ENCODE measurements at regions not wholly inside any gene's neighbourhood (a gene's known extent, or its start where the extent isn't known, plus 50 kb on each side); places are given as distances from the start of the nearest gene placed in this dataset.

GRCh38 chr6:4437342-4437741 is 302.0 kb upstream of the ECI2 start (continued):
- TF ChIP-seq TCF3 (CRISPR knock-in tag; IDR thresholded peaks at IDR 0.05) (no peak), HMGXB4 (CRISPR knock-in tag; IDR thresholded peaks at IDR 0.05) (no peak), HLTF (IDR thresholded peaks at IDR 0.05) (no peak), ID3 (CRISPR knock-in tag; IDR thresholded peaks at IDR 0.05) (no peak), ID3 (tag; IDR thresholded peaks at IDR 0.05) (no peak), KDM5B (IDR thresholded peaks at IDR 0.05; ENCODE audit: insufficient replicate concordance, low read depth, low read length) (no peak)

GRCh38 chr6:4435981-4436445 is 300.6 kb upstream of the ECI2 start:
- no peak overlapping the region for H2AFZ ChIP-seq (ENCODE audit: low read depth, low read length)
- H3K27me3 ChIP-seq (ENCODE audit: control insufficient read depth in 2 of 2, insufficient read depth in 2 of 2, low read length in 2 of 2): peaks cover 0 to 10% of the 10 kb centered on the region in 2 experiments; a peak in 2 of 5 replicates
- H3K4me2 ChIP-seq (ENCODE audit: insufficient read depth, low read length): no peak overlapping the region
- no peaks in the 10 kb centered on the region for H3K9me3 ChIP-seq (replicated peaks; ENCODE audit: control insufficient read depth, insufficient read depth, low read depth, low read length)
- ChIA-PET CTCF (ENCODE audit: low intra/inter-chr PET ratio) (no interaction called here), POLR2A (interaction anchor here (1.0 kb wide), 1 partner anchor 16 kb away, joined by 3 read pairs; no protein-coding TSS in a partner anchor)
- H3K9ac ChIP-seq (ENCODE audit: insufficient read depth in 1 of 2, low read depth in 2 of 2, low read length in 2 of 2): no peak overlapping the region
- BruUV-seq (replicated peaks): no TSS peak
- no peak for ATAC-seq
- no peak overlapping the region for H3K27ac ChIP-seq (ENCODE audit: extremely low read depth, low read depth, low read length)
- H3K4me3 ChIP-seq: no peak overlapping the region
- peak; percentile 40 for FAIRE-seq
- in situ Hi-C loops (cut with MboI): no loop called here
- WGBS (ENCODE audit: insufficient coverage, low coverage, missing lambda C conversion rate): 0% methylated on average over 2 of the region's 2 CpGs
- no peaks in the 10 kb centered on the region for H3K4me1 ChIP-seq (replicated peaks in 1 of 2; ENCODE audit: control insufficient read depth in 2 of 2, insufficient read depth in 2 of 2, low read length in 2 of 2)
- H3K36me3 ChIP-seq (ENCODE audit: control insufficient read depth, insufficient read depth, low read length): no peaks in the 10 kb centered on the region
- H3K9me1 ChIP-seq (ENCODE audit: control insufficient read depth, insufficient read depth, low read length): no peaks in the 10 kb centered on the region
- H3K79me2 ChIP-seq (ENCODE audit: control insufficient read depth, insufficient read depth, low read length): no peaks in the 10 kb centered on the region
- no peaks in the 10 kb centered on the region for H4K20me1 ChIP-seq (replicated peaks; ENCODE audit: control insufficient read depth, insufficient read depth, low read length)
- DNase-seq (ENCODE audit: extremely low read depth in 1 of 4, low spot score in 3 of 4): no peak
- intact Hi-C loops (cut with micrococcal nuclease): no loop called here
- no peak for TF ChIP-seq ZNF3 (CRISPR knock-in tag; IDR thresholded peaks at IDR 0.05)
- TF ChIP-seq LEF1 (IDR thresholded peaks at IDR 0.05): no peak
- no peak for TF ChIP-seq CBX2 (IDR thresholded peaks at IDR 0.05; ENCODE audit: insufficient read depth, low read length, poor library complexity, severe bottlenecking)
- no peak for TF ChIP-seq CUX1 (CRISPR knock-in tag; IDR thresholded peaks at IDR 0.05)

All from K562 (cell line).